Activated T-cell treated with anti-CD3 and anti-CD28 coated beads, Interleukin-2, amount 50 U/mL, for 72 hours (primary cell): ENCODE measurements at regions not wholly inside any gene's neighbourhood (a gene's known extent, or its start where the extent isn't known, plus 50 kb on each side); places are given as distances from the start of the nearest gene placed in this dataset.

Source experiments
- ATAC-seq, 2 donors: fragments of 150-1000 bp; cut with Tn5 transposase; replicated peaks in 1 of 2; 2 replicates each; pipeline ENCODE4 v1.10.0; 2021; ENCODE audit warnings: moderate library complexity in 2 of 2, mild to moderate bottlenecking in 1 of 2
- DNase-seq, 2 donors: peaks; one replicate each; pipeline ENCODE4 v3.0.0; 2021 to 2022; ENCODE audit warnings: mixed read lengths in 1 of 2
- H3K27ac Mint-ChIP-seq: one replicate; pipeline ENCODE4 v1.8.0; 2022; ENCODE audit warnings: mild to moderate bottlenecking, moderate library complexity, mixed read lengths
- H3K27me3 Mint-ChIP-seq: one replicate; pipeline ENCODE4 v1.8.0; 2022; ENCODE audit warnings: low read depth, mixed read lengths
- H3K36me3 Mint-ChIP-seq, 2 donors: one replicate each; pipeline ENCODE4 v1.8.0; 2022; ENCODE audit warnings: mixed read lengths in 2 of 2, mild to moderate bottlenecking in 1 of 2; ENCODE audit not compliant: insufficient read depth in 2 of 2
- H3K4me1 Mint-ChIP-seq: one replicate; pipeline ENCODE4 v1.8.0; 2022; ENCODE audit warnings: low read depth, mixed read lengths
- H3K4me3 Mint-ChIP-seq, 2 donors: one replicate each; pipeline ENCODE4 v1.8.0; 2022; ENCODE audit warnings: mild to moderate bottlenecking in 2 of 2, mixed read lengths in 2 of 2, moderate library complexity in 2 of 2
- H3K9me3 Mint-ChIP-seq, 2 donors: one replicate each; pipeline ENCODE4 v1.8.0; 2022; ENCODE audit warnings: mixed read lengths in 2 of 2

DNA sequence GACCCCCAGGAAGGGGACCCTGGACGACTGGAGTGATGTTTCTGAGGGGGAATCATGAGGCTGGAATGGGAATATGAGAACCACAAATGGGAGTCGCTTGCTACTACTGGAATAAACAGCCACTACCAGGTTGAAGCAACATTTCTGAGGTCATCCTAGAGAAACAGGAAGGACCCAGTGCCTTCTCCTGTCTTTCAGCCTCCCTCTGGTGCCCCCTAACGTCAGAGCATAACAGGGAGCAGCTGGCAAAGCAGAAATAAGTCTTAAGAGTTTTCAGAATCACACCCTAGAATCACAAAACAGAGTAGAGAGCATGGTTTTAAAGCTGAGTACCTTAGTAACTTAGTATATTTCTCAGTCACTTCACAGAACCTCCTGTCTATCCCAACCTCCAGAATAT lies 347.8 kb upstream of the PITX2 start:
- no peak for ATAC-seq
- Mint-ChIP-seq H3K9me3 (peaks cover 0 to 2% of the 10 kb centered on the region in 2 donors), H3K36me3 (no peaks in the 10 kb centered on the region), H3K4me1 (no peaks in the 10 kb centered on the region), H3K4me3 (no peak overlapping the region), H3K27me3 (no peaks in the 10 kb centered on the region), H3K27ac (no peak overlapping the region)
- peak; percentile 0 to 1 for DNase-seq

- no peak for ATAC-seq
- peaks cover 2% of the 10 kb centered on the region in 2 donors for H3K9me3 Mint-ChIP-seq
- no peaks in the 10 kb centered on the region for H3K4me1 Mint-ChIP-seq
Measured at GRCh38 chr4:110975338-110975737, 352.5 kb upstream of the PITX2 start.

GRCh38 chr4:110977554-110977953 lies 354.7 kb upstream of the PITX2 start:
- H3K36me3 Mint-ChIP-seq, result no peaks in the 10 kb centered on the region
- no peaks in the 10 kb centered on the region for H3K4me1 Mint-ChIP-seq
- H3K27me3 Mint-ChIP-seq, result no peaks in the 10 kb centered on the region
- ATAC-seq (no peak), DNase-seq (no peak)
- peaks cover 2% of the 10 kb centered on the region in 2 donors for H3K9me3 Mint-ChIP-seq
- no peak overlapping the region for H3K27ac Mint-ChIP-seq
- no peak overlapping the region for H3K4me3 Mint-ChIP-seq

More at GRCh38 chr4:110975338-110975737, 352.5 kb upstream of the PITX2 start:
- Mint-ChIP-seq H3K27me3 (no peaks in the 10 kb centered on the region), H3K4me3 (no peak overlapping the region), H3K27ac (no peak overlapping the region), H3K36me3 (no peaks in the 10 kb centered on the region)
- no peak for DNase-seq

DNA sequence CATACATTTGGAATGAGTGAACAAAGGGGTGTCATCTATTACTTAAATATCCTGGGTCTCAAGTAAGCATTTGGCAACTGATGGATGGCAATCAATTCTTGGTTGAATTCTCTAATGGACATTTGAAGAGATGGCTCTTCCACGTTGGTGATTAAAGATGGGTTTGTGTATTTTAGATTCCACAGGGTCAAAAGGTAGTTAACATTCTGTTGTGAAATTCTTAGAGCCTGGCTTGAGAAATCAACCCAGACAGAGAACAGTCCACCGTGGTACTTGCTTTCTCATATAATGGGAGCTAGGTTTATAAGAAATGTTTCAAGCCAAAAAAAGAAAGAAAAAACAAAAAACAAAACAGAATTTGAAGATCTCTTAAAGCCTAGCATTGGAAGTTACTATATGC lies 355.9 kb upstream of the PITX2 start:
- DNase-seq, result no peak
- Mint-ChIP-seq H3K9me3 (peaks cover 2% of the 10 kb centered on the region in 2 donors), H3K27ac (no peak overlapping the region), H3K27me3 (no peaks in the 10 kb centered on the region), H3K36me3 (no peaks in the 10 kb centered on the region), H3K4me1 (no peaks in the 10 kb centered on the region), H3K4me3 (no peak overlapping the region)
- no peak for ATAC-seq

- no peak for ATAC-seq
- Mint-ChIP-seq H3K9me3 (peaks cover 0 to 2% of the 10 kb centered on the region in 2 donors), H3K27ac (no peak overlapping the region)
Measured at GRCh38 chr4:110982486-110982885, 359.6 kb upstream of the PITX2 start.

DNA sequence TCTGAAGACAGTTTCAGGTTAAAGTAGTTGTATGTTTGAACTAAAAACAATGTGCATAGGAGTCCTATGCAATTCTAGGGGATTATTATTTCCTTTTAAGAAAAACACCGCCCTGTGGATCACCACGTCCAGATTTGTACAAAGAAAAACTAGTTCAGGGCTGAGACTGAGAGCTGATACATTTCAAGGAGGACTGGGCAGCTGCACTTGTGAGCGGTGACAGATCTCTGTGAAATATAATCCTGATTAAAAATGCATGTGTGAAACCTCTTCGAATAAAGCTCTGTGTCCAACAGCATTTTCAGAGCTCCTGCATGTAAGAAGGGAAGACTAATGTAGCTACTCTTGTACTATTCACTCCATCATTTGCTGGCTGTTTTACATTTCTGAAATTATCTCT lies 365.8 kb upstream of the PITX2 start:
- H3K4me3 Mint-ChIP-seq, result no peak overlapping the region
- no peaks in the 10 kb centered on the region for H3K9me3 Mint-ChIP-seq
- no peaks in the 10 kb centered on the region for H3K4me1 Mint-ChIP-seq
- no peaks in the 10 kb centered on the region for H3K36me3 Mint-ChIP-seq
- H3K27me3 Mint-ChIP-seq, result no peaks in the 10 kb centered on the region
- ATAC-seq (no peak), DNase-seq (no peak)
- H3K27ac Mint-ChIP-seq, result no peak overlapping the region

More at GRCh38 chr4:110982486-110982885, 359.6 kb upstream of the PITX2 start:
- no peaks in the 10 kb centered on the region for H3K4me1 Mint-ChIP-seq
- no peaks in the 10 kb centered on the region for H3K36me3 Mint-ChIP-seq
- no peaks in the 10 kb centered on the region for H3K27me3 Mint-ChIP-seq
- no peak overlapping the region for H3K4me3 Mint-ChIP-seq
- no peak for DNase-seq

DNA sequence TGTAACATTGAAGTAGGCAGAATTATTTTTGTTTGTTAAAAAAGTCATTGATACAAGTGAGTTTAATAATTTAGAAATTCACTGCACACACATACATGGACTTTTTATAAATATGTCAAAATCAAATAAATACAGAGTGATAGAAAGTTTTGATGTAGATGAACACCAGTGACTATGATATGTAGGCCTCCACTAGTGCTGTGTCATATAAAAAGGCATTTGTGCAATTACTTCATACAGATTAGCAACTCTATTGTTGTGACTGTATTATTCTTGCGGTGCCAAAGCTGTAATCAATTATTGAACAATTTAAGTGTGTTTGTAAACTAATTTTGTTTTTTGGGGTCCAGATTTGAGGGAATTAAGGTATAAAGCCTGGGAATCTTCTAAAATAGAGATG lies 366.2 kb upstream of the PITX2 start:
- H3K27ac Mint-ChIP-seq, result no peak overlapping the region
- H3K4me1 Mint-ChIP-seq, result no peaks in the 10 kb centered on the region
- ATAC-seq, result no peak
- no peaks in the 10 kb centered on the region for H3K36me3 Mint-ChIP-seq
- DNase-seq, result no peak
- no peaks in the 10 kb centered on the region for H3K27me3 Mint-ChIP-seq
- no peak overlapping the region for H3K4me3 Mint-ChIP-seq
- H3K9me3 Mint-ChIP-seq, result no peaks in the 10 kb centered on the region

DNA sequence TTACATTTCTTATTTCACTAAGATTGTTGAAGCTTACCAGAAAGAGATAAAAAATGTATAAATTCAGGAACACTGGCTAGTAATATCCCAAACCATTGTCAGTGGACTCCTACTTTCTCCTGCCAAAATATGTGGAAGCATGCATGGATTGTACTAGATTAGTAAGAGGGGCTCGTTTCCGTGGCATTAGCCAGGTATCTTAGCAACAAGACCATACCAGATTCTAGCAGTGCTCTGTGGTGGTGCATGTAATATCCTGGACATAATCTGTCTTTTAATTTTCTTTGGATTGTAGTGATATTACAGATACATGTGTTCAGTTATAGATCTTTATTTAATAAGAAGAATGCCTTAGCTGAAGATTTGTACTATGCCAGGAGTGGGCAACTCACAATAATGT lies 371.9 kb upstream of the PITX2 start:
- DNase-seq, result no peak
- Mint-ChIP-seq H3K9me3 (no peaks in the 10 kb centered on the region), H3K27me3 (no peaks in the 10 kb centered on the region), H3K27ac (no peak overlapping the region), H3K4me1 (no peaks in the 10 kb centered on the region), H3K4me3 (no peak overlapping the region), H3K36me3 (no peaks in the 10 kb centered on the region)
- ATAC-seq, result no peak

DNA sequence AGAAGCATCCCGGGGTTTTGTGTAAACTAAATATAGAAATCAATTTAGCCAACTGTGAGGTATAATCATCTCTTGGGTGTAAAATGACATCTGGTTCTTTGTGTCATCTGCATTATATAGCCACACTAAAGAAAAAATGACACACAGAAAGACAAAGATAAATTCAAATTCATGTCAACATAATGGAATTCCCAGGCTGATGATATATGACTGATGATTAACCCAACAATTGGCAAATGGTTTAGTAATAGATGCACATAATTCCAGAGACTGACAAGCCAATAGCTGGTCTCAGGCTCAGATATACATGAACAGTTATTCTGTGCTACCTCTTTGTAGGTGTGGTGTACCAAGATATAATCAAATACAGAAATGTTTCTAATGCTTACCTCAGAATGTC lies 375.4 kb upstream of the PITX2 start:
- H3K27me3 Mint-ChIP-seq, result no peaks in the 10 kb centered on the region
- no peak overlapping the region for H3K4me3 Mint-ChIP-seq
- H3K36me3 Mint-ChIP-seq, result no peaks in the 10 kb centered on the region
- H3K27ac Mint-ChIP-seq, result no peak overlapping the region
- ATAC-seq, result no peak
- no peak for DNase-seq
- no peaks in the 10 kb centered on the region for H3K4me1 Mint-ChIP-seq
- peaks cover 0 to 2% of the 10 kb centered on the region in 2 donors for H3K9me3 Mint-ChIP-seq

DNA sequence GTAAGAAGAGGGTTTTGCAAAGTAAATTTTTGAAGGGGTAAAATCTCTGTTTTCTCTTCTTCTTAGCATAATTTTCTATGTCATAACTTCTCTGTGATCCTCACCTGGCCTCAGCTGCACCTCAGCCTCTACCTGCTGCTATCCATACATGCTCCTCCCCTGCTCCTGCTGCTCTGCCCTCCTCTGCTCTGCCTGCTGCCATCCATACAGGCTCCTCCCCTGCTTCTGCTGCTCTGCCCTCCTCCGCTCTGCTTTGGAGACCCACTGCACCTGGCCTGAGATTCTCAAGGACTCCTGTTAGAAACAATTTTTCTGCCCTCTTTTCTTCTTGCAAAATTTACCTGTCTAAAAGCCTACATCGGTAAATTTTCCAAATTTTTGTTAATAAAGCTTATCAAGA lies 388.6 kb upstream of the PITX2 start:
- Mint-ChIP-seq H3K9me3 (no peaks in the 10 kb centered on the region), H3K27me3 (no peaks in the 10 kb centered on the region), H3K36me3 (no peaks in the 10 kb centered on the region), H3K27ac (no peak overlapping the region), H3K4me1 (no peaks in the 10 kb centered on the region), H3K4me3 (no peak overlapping the region)
- DNase-seq (no peak), ATAC-seq (no peak)

DNA sequence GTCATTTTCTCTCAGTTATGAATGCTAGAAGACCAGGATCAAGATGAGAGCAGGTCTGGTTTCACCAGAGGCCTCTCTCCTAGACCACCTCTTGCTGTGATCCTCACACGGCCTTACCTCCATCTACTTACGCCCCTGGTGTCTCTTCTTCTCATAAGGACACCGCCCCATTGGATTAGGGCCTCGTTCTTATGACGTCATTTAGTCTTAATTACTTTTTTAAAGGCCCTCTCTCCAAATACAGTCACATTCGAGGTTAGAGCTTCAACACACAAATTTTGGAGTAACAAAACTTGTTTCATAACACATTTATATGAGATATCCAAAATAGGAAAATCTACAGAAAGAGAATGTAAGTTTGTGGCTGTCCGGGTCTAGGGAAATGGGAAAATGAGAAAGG lies 391.0 kb upstream of the PITX2 start:
- no peak for DNase-seq
- Mint-ChIP-seq H3K9me3 (no peaks in the 10 kb centered on the region), H3K27ac (no peak overlapping the region), H3K27me3 (no peaks in the 10 kb centered on the region), H3K4me3 (no peak overlapping the region), H3K36me3 (no peaks in the 10 kb centered on the region), H3K4me1 (no peaks in the 10 kb centered on the region)
- no peak for ATAC-seq

GRCh38 chr4:111014537-111014936 lies 391.7 kb upstream of the PITX2 start:
- H3K27me3 Mint-ChIP-seq, result no peaks in the 10 kb centered on the region
- H3K4me3 Mint-ChIP-seq, result no peak overlapping the region
- peaks cover 0 to 2% of the 10 kb centered on the region in 2 donors for H3K9me3 Mint-ChIP-seq
- no peak overlapping the region for H3K27ac Mint-ChIP-seq
- ATAC-seq (no peak), DNase-seq (no peak)
- no peaks in the 10 kb centered on the region for H3K4me1 Mint-ChIP-seq
- no peaks in the 10 kb centered on the region for H3K36me3 Mint-ChIP-seq

DNA sequence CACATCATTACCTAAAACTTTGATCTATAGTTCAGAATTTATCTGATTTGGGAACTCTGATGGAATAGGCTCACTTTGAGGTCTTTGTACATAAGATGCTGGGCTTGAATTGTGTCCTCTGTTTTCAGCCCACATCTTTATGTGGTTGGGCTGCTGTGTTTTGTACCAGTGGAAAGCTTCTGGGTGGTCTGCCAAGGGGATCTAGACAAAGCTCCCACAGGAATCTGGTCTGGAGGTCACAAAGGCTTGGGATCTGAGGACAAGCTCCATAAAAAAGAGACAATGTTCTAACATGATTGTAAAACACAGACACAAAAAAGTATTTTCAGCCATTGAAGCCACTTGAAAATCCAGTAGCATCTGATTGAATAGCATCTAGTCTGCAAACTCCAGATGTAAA lies 393.5 kb upstream of the PITX2 start:
- peaks cover 0 to 2% of the 10 kb centered on the region in 2 donors for H3K9me3 Mint-ChIP-seq
- H3K27ac Mint-ChIP-seq, result no peak overlapping the region
- H3K27me3 Mint-ChIP-seq, result no peaks in the 10 kb centered on the region
- DNase-seq (no peak), ATAC-seq (no peak)
- no peaks in the 10 kb centered on the region for H3K36me3 Mint-ChIP-seq
- H3K4me1 Mint-ChIP-seq, result no peaks in the 10 kb centered on the region
- H3K4me3 Mint-ChIP-seq, result no peak overlapping the region

- Mint-ChIP-seq H3K27me3 (no peaks in the 10 kb centered on the region), H3K4me3 (no peak overlapping the region), H3K36me3 (no peaks in the 10 kb centered on the region), H3K9me3 (peaks cover 0 to 4% of the 10 kb centered on the region in 2 donors), H3K4me1 (no peaks in the 10 kb centered on the region), H3K27ac (no peak overlapping the region)
- DNase-seq, result no peak
- no peak for ATAC-seq
Measured at GRCh38 chr4:111018216-111018615, 395.3 kb upstream of the PITX2 start.
